Neural cell (in vitro differentiated cells): ENCODE measurements at regions not wholly inside any gene's neighbourhood (a gene's known extent, or its start where the extent isn't known, plus 50 kb on each side); places are given as distances from the start of the nearest gene placed in this dataset.

Experiments
- H2AFZ ChIP-seq: fragments of 200-600, 300-800 bp; sonication (generic), shearing (Covaris generic); 2 replicates; pipeline ENCODE4 v1.6.0; 2014; ENCODE audit warnings: low read depth, mild to moderate bottlenecking, antibody characterized with exemption, low read length, moderate library complexity
- H3F3A ChIP-seq: fragments of 200-600 bp; shearing (Covaris generic); 2 replicates; pipeline ENCODE4 v1.6.1; 2016; ENCODE audit warnings: mild to moderate bottlenecking, moderate library complexity, mixed read lengths, antibody characterized with exemption, low read length; ENCODE audit not compliant: insufficient read depth, poor library complexity, severe bottlenecking
- H3K27ac ChIP-seq: fragments of 200-600, 300-800 bp; sonication (generic), shearing (Covaris generic); 2 replicates; pipeline ENCODE4 v1.5.1; 2014; ENCODE audit warnings: mild to moderate bottlenecking, low read length, moderate library complexity
- H3K27me3 ChIP-seq: fragments of 300-800, 200-600 bp; sonication (generic), shearing (Covaris generic); 2 replicates; pipeline ENCODE4 v1.6.0; 2014; ENCODE audit warnings: mild to moderate bottlenecking, low read depth, low read length, moderate library complexity; ENCODE audit not compliant: insufficient read depth
- H3K36me3 ChIP-seq: fragments of 300-800, 200-600 bp; sonication (generic), shearing (Covaris generic); 2 replicates; pipeline ENCODE4 v1.5.1; 2014; ENCODE audit warnings: mild to moderate bottlenecking, antibody characterized with exemption, low read length, moderate library complexity; ENCODE audit not compliant: insufficient read depth
- H3K4me2 ChIP-seq: fragments of 300-800, 200-600 bp; sonication (generic), shearing (Covaris generic); 2 replicates; pipeline ENCODE4 v1.6.0; 2014; ENCODE audit warnings: mild to moderate bottlenecking, low read length
- H3K4me3 ChIP-seq: fragments of 300-800, 200-600 bp; sonication (generic), shearing (Covaris generic); 2 replicates; pipeline ENCODE4 v1.5.1; 2014; ENCODE audit warnings: mild to moderate bottlenecking, low read length, moderate library complexity
- H3K79me2 ChIP-seq: fragments of 200-600 bp; shearing (Covaris generic); replicated peaks from 2 replicates; pipeline ENCODE4 v1.6.0; 2014; ENCODE audit warnings: mild to moderate bottlenecking, low read length, moderate library complexity; ENCODE audit not compliant: insufficient read depth
- H3K9ac ChIP-seq: fragments of 300-800, 200-600 bp; sonication (generic), shearing (Covaris generic); 2 replicates; pipeline ENCODE4 v1.6.1; 2016; ENCODE audit warnings: mild to moderate bottlenecking, low read length, mixed read lengths
- H3K9me2 ChIP-seq: fragments of 200-600 bp; shearing (Covaris generic); 2 replicates; pipeline ENCODE4 v1.6.1; 2016; ENCODE audit warnings: mild to moderate bottlenecking, low read length, mixed read lengths; ENCODE audit not compliant: insufficient read depth
- H3K9me3 ChIP-seq: fragments of 200-600, 300-800 bp; sonication (generic), shearing (Covaris generic); 2 replicates; pipeline ENCODE4 v1.6.1; 2016; ENCODE audit warnings: mild to moderate bottlenecking, mixed run types, low read length, moderate library complexity, mixed read lengths
- H4K20me1 ChIP-seq: fragments of 200-600 bp; shearing (Covaris generic); 2 replicates; pipeline ENCODE4 v1.6.1; 2016; ENCODE audit warnings: mild to moderate bottlenecking, mixed run types; ENCODE audit not compliant: insufficient read depth
- CTCF ChIP-seq: fragments of 450-650 bp; IDR thresholded peaks from 2 replicates; pipeline ENCODE4 v1.5.1; 2014; ENCODE audit warnings: antibody characterized with exemption, mild to moderate bottlenecking, moderate library complexity; ENCODE audit not compliant: poor library complexity, severe bottlenecking
- EP300 ChIP-seq: fragments of 450-650 bp; conservative IDR thresholded peaks from 2 replicates; pipeline ENCODE4 v1.6.1; 2014; ENCODE audit warnings: antibody characterized with exemption, mild to moderate bottlenecking, moderate library complexity; ENCODE audit not compliant: poor library complexity, severe bottlenecking
- EZH2 ChIP-seq: fragments of 200-600, 300-800 bp; shearing (Covaris generic), sonication (generic); IDR thresholded peaks from 2 replicates; pipeline ENCODE4 v1.6.1; 2014; ENCODE audit warnings: antibody characterized with exemption, low read length, borderline replicate concordance, mild to moderate bottlenecking; ENCODE audit not compliant: insufficient read depth, poor library complexity, severe bottlenecking
- MXI1 ChIP-seq: fragments of 450-650 bp; conservative IDR thresholded peaks from 2 replicates; pipeline ENCODE4 v1.6.1; 2014; ENCODE audit warnings: antibody characterized with exemption, mild to moderate bottlenecking; ENCODE audit not compliant: poor library complexity, severe bottlenecking
- POLR2AphosphoS5 ChIP-seq: IDR thresholded peaks from 2 replicates; pipeline ENCODE4 v1.6.1; 2012
- RAD21 ChIP-seq: fragments of 450-650 bp; conservative IDR thresholded peaks from 2 replicates; pipeline ENCODE4 v1.6.1; 2014; ENCODE audit warnings: antibody characterized with exemption, mild to moderate bottlenecking, moderate library complexity
- REST ChIP-seq: IDR thresholded peaks from 2 replicates; pipeline ENCODE4 v1.6.1; 2012; ENCODE audit warnings: borderline replicate concordance
- SMC3 ChIP-seq: fragments of 450-650 bp; conservative IDR thresholded peaks from 2 replicates; pipeline ENCODE4 v1.6.1; 2014; ENCODE audit warnings: antibody characterized with exemption, mild to moderate bottlenecking, moderate library complexity; ENCODE audit not compliant: poor library complexity
- TAF1 ChIP-seq: IDR thresholded peaks from 2 replicates; pipeline ENCODE4 v1.6.1; 2012; ENCODE audit warnings: low read depth

GRCh38 chr10:130869179-130869841 is 442.2 kb downstream of the TCERG1L start:
- Histone ChIP-seq H3K4me2 (no peak overlapping the region), H3K4me3 (no peak overlapping the region), H3K9me3 (no peaks in the 10 kb centered on the region), H4K20me1 (no peaks in the 10 kb centered on the region), H3K27ac (no peak overlapping the region), H3K36me3 (no peaks in the 10 kb centered on the region), H3K9ac (no peak overlapping the region), H2AFZ (no peak overlapping the region), H3K27me3 (no peaks in the 10 kb centered on the region), H3F3A (no peaks in the 10 kb centered on the region), H3K9me2 (no peaks in the 10 kb centered on the region), H3K79me2 (no peaks in the 10 kb centered on the region)
- TF ChIP-seq TAF1 (no peak), EP300 (no peak), SMC3 (no peak), POLR2AphosphoS5 (no peak), CTCF (no peak), EZH2 (no peak)

GRCh38 chr10:130871406-130871805 is 440.1 kb downstream of the TCERG1L start:
- Histone ChIP-seq H4K20me1 (no peaks in the 10 kb centered on the region), H3K9ac (no peak overlapping the region), H2AFZ (no peak overlapping the region), H3F3A (no peaks in the 10 kb centered on the region), H3K4me3 (no peak overlapping the region), H3K9me3 (no peaks in the 10 kb centered on the region), H3K27ac (no peak overlapping the region), H3K27me3 (no peaks in the 10 kb centered on the region), H3K79me2 (no peaks in the 10 kb centered on the region), H3K4me2 (no peak overlapping the region), H3K36me3 (no peaks in the 10 kb centered on the region), H3K9me2 (no peaks in the 10 kb centered on the region)
- TF ChIP-seq REST (no peak), CTCF (no peak), MXI1 (no peak), TAF1 (no peak), POLR2AphosphoS5 (no peak), SMC3 (no peak), EZH2 (no peak), EP300 (no peak), RAD21 (no peak)
